SK-N-SH (cell line): ENCODE measurements at regions not wholly inside any gene's neighbourhood (a gene's known extent, or its start where the extent isn't known, plus 50 kb on each side); places are given as distances from the start of the nearest gene placed in this dataset.

Source experiments
- CTCF ChIA-PET: fragments of 300-600, 350-600 bp; formaldehyde crosslinking; extraction: SDS; loops from one replicate; lab custom pipeline; 2021; lab: Yijun Ruan, JAX
- POLR2A ChIA-PET: fragments of 350-600 bp; sonication (Branson Sonifier 250); formaldehyde crosslinking; extraction: SDS; loops from one replicate; lab custom pipeline; 2020; ENCODE audit warnings: antibody characterized with exemption, inconsistent platforms; lab: Yijun Ruan, JAX
- DNase-seq: peaks from one replicate; pipeline ENCODE4 v3.0.0; 2012
- H2AFZ ChIP-seq: fragments of 200-600 bp; sonication (generic); 2 replicates; pipeline ENCODE4 v1.8.1; 2016; ENCODE audit warnings: antibody characterized with exemption, mild to moderate bottlenecking, low read depth
- H3F3A ChIP-seq: fragments of 200-600 bp; sonication (generic); replicated peaks from 2 replicates; pipeline ENCODE3; 2016; ENCODE audit warnings: antibody characterized with exemption, mild to moderate bottlenecking; ENCODE audit not compliant: insufficient read depth
- H3K27ac ChIP-seq, 2 experiments: fragments of 200-500 bp in 1 of 2; fragments of 200-600 bp in 1 of 2; sonication (Bioruptor generic) in 1 of 2; sonication (generic), shearing (Covaris generic) in 1 of 2; 2 replicates each; pipeline versions ENCODE4 v1.5.1 to v1.6.1; 2014 to 2016; ENCODE audit warnings: low read depth in 2 of 2, inconsistent platforms in 1 of 2, low read length in 1 of 2, mild to moderate bottlenecking in 1 of 2, mixed read lengths in 1 of 2
- H3K27me3 ChIP-seq: fragments of 200-600 bp; sonication (generic), shearing (Covaris generic); 2 replicates; pipeline ENCODE4 v1.6.1; 2016; ENCODE audit warnings: mixed run types; ENCODE audit not compliant: insufficient read depth
- H3K36me3 ChIP-seq, 2 experiments: fragments of 200-500 bp in 1 of 2; fragments of 200-600 bp in 1 of 2; sonication (Bioruptor generic) in 1 of 2; sonication (generic) in 1 of 2; replicated peaks in 1 of 2; 2 replicates each; pipeline versions ENCODE3 to v1.5.1; 2014 to 2016; ENCODE audit warnings: low read length in 1 of 2, mild to moderate bottlenecking in 1 of 2; ENCODE audit not compliant: insufficient read depth in 2 of 2, control insufficient read depth in 1 of 2
- H3K4me1 ChIP-seq, 2 experiments: fragments of 200-500 bp in 1 of 2; fragments of 200-600 bp in 1 of 2; sonication (Bioruptor generic) in 1 of 2; sonication (generic), shearing (Covaris generic) in 1 of 2; 2 replicates each; pipeline versions ENCODE4 v1.5.1 to v1.6.1; 2014 to 2016; ENCODE audit warnings: low read depth in 1 of 2, low read length in 1 of 2, mixed run types in 1 of 2; ENCODE audit not compliant: insufficient read depth in 2 of 2, control insufficient read depth in 1 of 2
- H3K4me2 ChIP-seq: fragments of 200-600 bp; sonication (generic), shearing (Covaris generic); 2 replicates; pipeline ENCODE4 v1.6.1; 2017; ENCODE audit warnings: mixed run types
- H3K4me3 ChIP-seq, 2 experiments: fragments of 200-500 bp in 1 of 2; fragments of 200-600 bp in 1 of 2; sonication (Bioruptor generic) in 1 of 2; sonication (generic), shearing (Covaris generic) in 1 of 2; 2 replicates each; pipeline versions ENCODE4 v1.5.1 to v1.8.1; 2014 to 2016; ENCODE audit warnings: low read depth in 2 of 2, inconsistent platforms in 1 of 2, low read length in 1 of 2, mild to moderate bottlenecking in 1 of 2, mixed read lengths in 1 of 2, moderate library complexity in 1 of 2
- H3K79me2 ChIP-seq: fragments of 200-600 bp; sonication (generic); 2 replicates; pipeline ENCODE4 v1.8.1; 2017; ENCODE audit warnings: mild to moderate bottlenecking; ENCODE audit not compliant: insufficient read depth
- H3K9ac ChIP-seq: fragments of 200-600 bp; sonication (generic); 2 replicates; pipeline ENCODE4 v1.6.1; 2017; ENCODE audit warnings: mixed run types
- H3K9me2 ChIP-seq: fragments of 200-600 bp; sonication (generic); 2 replicates; pipeline ENCODE4 v1.6.1; 2017; ENCODE audit warnings: mixed run types
- H3K9me3 ChIP-seq: fragments of 200-600 bp; sonication (generic); 2 replicates; pipeline ENCODE4 v1.6.1; 2017; ENCODE audit warnings: mixed run types, mild to moderate bottlenecking, moderate library complexity
- H4K20me1 ChIP-seq: fragments of 200-600 bp; sonication (generic); 2 replicates; pipeline ENCODE4 v1.6.1; 2017; ENCODE audit warnings: mild to moderate bottlenecking, mixed run types; ENCODE audit not compliant: insufficient read depth
- CHD2 ChIP-seq: fragments of 150-350 bp; IDR thresholded peaks from 2 replicates; pipeline ENCODE4 v1.6.1; 2018; ENCODE audit warnings: low read length; ENCODE audit not compliant: partially characterized antibody
- EZH2phosphoT487 ChIP-seq: fragments of 200-600 bp; sonication (generic); IDR thresholded peaks from 2 replicates; pipeline ENCODE4 v1.6.1; 2017; ENCODE audit warnings: low read depth, mixed run types, mild to moderate bottlenecking, antibody characterized with exemption, moderate library complexity, borderline replicate concordance
- FOXJ3 ChIP-seq: sonication (generic); formaldehyde crosslinking; IDR thresholded peaks from 2 replicates; pipeline ENCODE4 v1.5.1; 2020; ENCODE audit warnings: mild to moderate bottlenecking, missing genetic modification reagents
- GABPA ChIP-seq: IDR thresholded peaks from 2 replicates; pipeline ENCODE4 v1.4.0; 2012; ENCODE audit warnings: low read depth, mild to moderate bottlenecking
- JUND ChIP-seq: IDR thresholded peaks from 2 replicates; pipeline ENCODE4 v1.4.0; 2012
- MEF2A ChIP-seq: IDR thresholded peaks from 2 replicates; pipeline ENCODE4 v1.4.0; 2012; ENCODE audit warnings: low read depth, borderline replicate concordance
- PBX3 ChIP-seq: IDR thresholded peaks from 2 replicates; pipeline ENCODE4; 2012
- RCOR1 ChIP-seq: fragments of 150-350 bp; IDR thresholded peaks from 2 replicates; pipeline ENCODE4 v1.6.1; 2017; ENCODE audit warnings: antibody characterized with exemption, low read length
- RFX5 ChIP-seq: IDR thresholded peaks from 2 replicates; pipeline ENCODE4 v1.6.1; 2012; ENCODE audit warnings: mild to moderate bottlenecking, improper control_type of control experiment, low read length
- RXRA ChIP-seq: IDR thresholded peaks from 2 replicates; pipeline ENCODE4 v1.4.0; 2012; ENCODE audit warnings: low read depth, mild to moderate bottlenecking, borderline replicate concordance
- WGBS: methylation state at CpG from one replicate; pipeline ENCODE4 v1.1.6; 2017; ENCODE audit warnings: low lambda C conversion rate; 5-methylcytosine and 5-hydroxymethylcytosine counted together
- TF ChIP-seq, protein P1 (sequence below): IDR thresholded peaks from 2 replicates; pipeline ENCODE4 v1.4.0; 2012; ENCODE audit warnings: low read depth
- TF ChIP-seq, protein P2 (sequence below): fragments of 200-600 bp; sonication (generic); IDR thresholded peaks from 2 replicates; pipeline ENCODE4 v1.6.1; 2017; ENCODE audit warnings: antibody characterized with exemption, mild to moderate bottlenecking, moderate library complexity

DNA sequence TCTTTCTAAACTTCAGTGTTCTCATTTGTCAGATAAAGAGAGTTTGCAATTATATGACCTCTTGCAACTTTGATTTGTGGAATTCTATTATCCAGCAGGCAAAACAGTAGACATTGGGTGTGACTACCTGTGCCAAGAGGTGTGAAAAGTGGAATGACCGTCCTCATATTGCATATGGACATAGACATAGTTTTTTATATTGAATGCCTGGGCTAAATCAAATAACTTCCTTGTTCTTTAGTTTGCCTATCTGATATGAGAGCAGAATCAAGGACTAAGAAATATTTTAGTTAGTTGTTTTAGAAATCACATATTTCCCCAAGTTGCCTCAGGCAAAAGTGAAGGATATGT is 117.7 kb upstream of the KLF8 start:
- WGBS = 0% methylated on average over 1 of the region's 1 CpG
- POLR2A ChIA-PET = no interaction called here

DNA sequence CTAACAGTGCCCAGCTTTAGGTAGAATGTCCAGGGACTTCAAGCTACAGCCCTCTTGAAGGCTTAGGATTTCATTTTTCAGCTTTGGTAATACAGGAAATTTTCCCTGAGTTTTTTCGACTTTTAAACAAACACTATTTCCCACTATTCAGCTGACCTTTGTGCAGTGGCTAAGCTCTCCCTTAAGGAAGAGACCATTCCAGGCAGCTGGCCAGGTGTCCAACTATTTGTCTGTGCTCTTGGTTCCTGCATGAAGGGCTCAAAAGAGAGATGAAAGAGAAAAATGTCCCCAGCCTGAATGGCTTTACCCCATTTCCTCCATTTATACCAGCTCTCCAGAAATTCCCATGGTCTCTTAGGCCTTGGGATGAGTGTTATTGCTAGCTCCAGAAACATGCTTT is 111.9 kb upstream of the KLF8 start:
- Histone ChIP-seq H3K4me3 (no peak overlapping the region), H3K9me2 (no peaks in the 10 kb centered on the region), H3K36me3 (no peaks in the 10 kb centered on the region), H2AFZ (no peak overlapping the region), H3K9ac (no peak overlapping the region), H4K20me1 (no peaks in the 10 kb centered on the region), H3K27me3 (no peaks in the 10 kb centered on the region; the same call in 1 of the 2 replicates), H3K79me2 (no peaks in the 10 kb centered on the region), H3F3A (no peaks in the 10 kb centered on the region), H3K4me1 (no peaks in the 10 kb centered on the region), H3K9me3 (no peaks in the 10 kb centered on the region), H3K27ac (no peak overlapping the region), H3K4me2 (no peak overlapping the region)
- ChIA-PET CTCF (no interaction called here), POLR2A (no interaction called here)
- 0% methylated on average over 1 of the region's 1 CpG for WGBS
- TF ChIP-seq CHD2 (no peak), FOXJ3 (CRISPR knock-in tag) (no peak), RFX5 (no peak), RCOR1 (no peak), JUND (no peak), EZH2phosphoT487 (no peak), RXRA (no peak), MEF2A (no peak)
- TF ChIP-seq, protein P1, sequence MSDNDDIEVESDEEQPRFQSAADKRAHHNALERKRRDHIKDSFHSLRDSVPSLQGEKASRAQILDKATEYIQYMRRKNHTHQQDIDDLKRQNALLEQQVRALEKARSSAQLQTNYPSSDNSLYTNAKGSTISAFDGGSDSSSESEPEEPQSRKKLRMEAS = no peak
- DNase-seq = no peak

More for the DNA sequence above, 117.7 kb upstream of the KLF8 start:
- H3K4me3 ChIP-seq = no peak overlapping the region
- H3K9me3 ChIP-seq = no peaks in the 10 kb centered on the region
- H3K4me1 ChIP-seq = no peaks in the 10 kb centered on the region
- no peaks in the 10 kb centered on the region for H3F3A ChIP-seq
- no peak overlapping the region for H3K27ac ChIP-seq
- TF ChIP-seq GABPA (no peak), RFX5 (no peak), EZH2phosphoT487 (no peak), PBX3 (no peak)
- TF ChIP-seq, protein P2, sequence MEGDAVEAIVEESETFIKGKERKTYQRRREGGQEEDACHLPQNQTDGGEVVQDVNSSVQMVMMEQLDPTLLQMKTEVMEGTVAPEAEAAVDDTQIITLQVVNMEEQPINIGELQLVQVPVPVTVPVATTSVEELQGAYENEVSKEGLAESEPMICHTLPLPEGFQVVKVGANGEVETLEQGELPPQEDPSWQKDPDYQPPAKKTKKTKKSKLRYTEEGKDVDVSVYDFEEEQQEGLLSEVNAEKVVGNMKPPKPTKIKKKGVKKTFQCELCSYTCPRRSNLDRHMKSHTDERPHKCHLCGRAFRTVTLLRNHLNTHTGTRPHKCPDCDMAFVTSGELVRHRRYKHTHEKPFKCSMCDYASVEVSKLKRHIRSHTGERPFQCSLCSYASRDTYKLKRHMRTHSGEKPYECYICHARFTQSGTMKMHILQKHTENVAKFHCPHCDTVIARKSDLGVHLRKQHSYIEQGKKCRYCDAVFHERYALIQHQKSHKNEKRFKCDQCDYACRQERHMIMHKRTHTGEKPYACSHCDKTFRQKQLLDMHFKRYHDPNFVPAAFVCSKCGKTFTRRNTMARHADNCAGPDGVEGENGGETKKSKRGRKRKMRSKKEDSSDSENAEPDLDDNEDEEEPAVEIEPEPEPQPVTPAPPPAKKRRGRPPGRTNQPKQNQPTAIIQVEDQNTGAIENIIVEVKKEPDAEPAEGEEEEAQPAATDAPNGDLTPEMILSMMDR = no peak
- no peaks in the 10 kb centered on the region for H3K79me2 ChIP-seq
- no peak for DNase-seq
- H3K9ac ChIP-seq = no peak overlapping the region
- no peaks in the 10 kb centered on the region for H3K9me2 ChIP-seq
- H3K4me2 ChIP-seq = no peak overlapping the region
- CTCF ChIA-PET = no interaction called here
- H2AFZ ChIP-seq = no peak overlapping the region
- H3K36me3 ChIP-seq = no peaks in the 10 kb centered on the region
- no peaks in the 10 kb centered on the region; the same call in 1 of the 2 replicates for H3K27me3 ChIP-seq
- no peaks in the 10 kb centered on the region for H4K20me1 ChIP-seq
